ENCODE measurements at regions not wholly inside any gene's neighbourhood (a gene's known extent, or its start where the extent isn't known, plus 50 kb on each side); places are given as distances from the start of the nearest gene placed in this dataset.
"Not testable (repeated sequence)": the region's sequence is repeated elsewhere in the genome, so short reads cannot be mapped to it uniquely, and the experiment has no call there.

DNA sequence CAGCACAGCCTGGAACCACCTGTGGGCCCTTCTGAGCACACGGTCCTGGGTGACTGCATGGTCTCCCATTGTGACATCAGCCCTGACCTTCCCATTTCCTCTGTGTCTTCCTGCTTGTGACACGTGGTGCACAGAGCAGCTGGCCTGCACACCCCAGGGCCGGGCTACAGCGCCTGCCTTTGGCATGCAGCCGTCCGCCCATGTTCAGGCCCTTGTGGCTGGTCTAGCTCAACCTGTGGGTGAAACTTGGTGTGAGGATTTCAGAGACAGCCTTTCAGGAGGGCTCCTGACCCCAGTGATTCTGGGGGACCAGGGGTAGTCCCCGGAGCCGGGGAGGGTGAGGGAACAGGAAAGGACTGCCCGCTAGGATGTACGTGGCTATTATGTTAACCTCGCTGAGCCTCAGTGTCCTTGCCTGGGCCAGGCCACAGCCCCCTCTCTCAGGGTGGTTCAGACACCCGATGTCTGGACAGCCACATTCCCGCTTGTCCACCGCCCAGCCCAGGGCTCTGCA, 284.8 kb upstream of the HS6ST1 start:
- DNase-seq, result no peak
- no peaks in the 10 kb centered on the region for H3K9me3 ChIP-seq (ENCODE audit: control insufficient read depth, low read length)
- no peaks in the 10 kb centered on the region for H3K4me1 ChIP-seq (ENCODE audit: control insufficient read depth, insufficient read depth, low read length, poor library complexity, severe bottlenecking)
- H3K27me3 ChIP-seq (replicated peaks; ENCODE audit: control insufficient read depth, insufficient read depth, low read length, poor library complexity, severe bottlenecking), result no peaks in the 10 kb centered on the region
- H3K4me3 ChIP-seq (ENCODE audit: insufficient read depth, low read depth, low read length, poor library complexity, severe bottlenecking), result no peak overlapping the region
- no peaks in the 10 kb centered on the region for H3K36me3 ChIP-seq (ENCODE audit: control insufficient read depth, insufficient read depth, low read length)
- H3K27ac ChIP-seq (ENCODE audit: insufficient read depth, low read length, poor library complexity, severe bottlenecking), result no peak overlapping the region

DNA sequence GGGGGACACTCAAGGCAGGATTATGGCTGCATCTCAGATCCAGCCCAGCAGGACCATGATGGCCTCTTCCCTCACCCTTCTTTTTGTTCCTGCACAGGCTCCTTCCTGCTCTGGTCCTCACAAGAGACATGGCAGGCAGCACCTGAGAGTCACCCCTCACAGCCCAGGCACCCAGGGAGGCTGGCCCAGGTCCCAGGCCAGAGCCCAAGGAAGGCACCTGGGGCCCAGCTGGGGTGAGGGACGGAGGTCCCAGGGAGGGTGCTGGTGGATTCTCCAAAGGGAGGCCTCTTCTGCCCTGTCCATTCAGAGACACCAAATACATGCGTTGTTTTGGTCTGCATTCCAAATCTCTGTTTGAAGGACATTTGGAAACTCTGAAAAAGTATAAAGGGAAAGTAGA, 285.4 kb upstream of the HS6ST1 start:
- no peak for DNase-seq
- H3K4me1 ChIP-seq (ENCODE audit: control insufficient read depth, insufficient read depth, low read length, poor library complexity, severe bottlenecking), result no peaks in the 10 kb centered on the region
- H3K4me3 ChIP-seq (ENCODE audit: insufficient read depth, low read depth, low read length, poor library complexity, severe bottlenecking), result no peak overlapping the region
- H3K36me3 ChIP-seq (ENCODE audit: control insufficient read depth, insufficient read depth, low read length), result no peaks in the 10 kb centered on the region
- H3K27ac ChIP-seq (ENCODE audit: insufficient read depth, low read length, poor library complexity, severe bottlenecking), result no peak overlapping the region
- H3K27me3 ChIP-seq (replicated peaks; ENCODE audit: control insufficient read depth, insufficient read depth, low read length, poor library complexity, severe bottlenecking), result no peaks in the 10 kb centered on the region
- no peaks in the 10 kb centered on the region for H3K9me3 ChIP-seq (ENCODE audit: control insufficient read depth, low read length)

DNA sequence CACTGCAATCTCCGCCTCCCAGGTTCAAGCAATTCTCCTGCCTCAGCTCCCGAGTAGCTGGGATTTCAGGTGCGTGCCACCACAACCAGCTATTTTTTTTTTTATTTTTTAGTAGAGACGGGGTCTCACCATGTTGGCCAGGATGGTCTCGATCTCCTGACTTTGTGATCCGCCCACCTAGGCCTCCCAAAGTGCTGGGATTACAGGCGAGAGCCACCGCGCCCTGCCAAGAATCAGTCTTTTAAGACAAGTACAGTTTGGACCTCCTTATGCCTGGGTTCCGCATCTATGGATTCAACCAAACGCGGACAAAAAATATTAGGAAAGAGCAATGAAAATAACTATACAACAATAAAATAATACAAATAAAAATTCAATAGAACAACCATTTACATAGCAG, 285.9 kb upstream of the HS6ST1 start:
- not testable (repeated sequence) for H3K27ac ChIP-seq (ENCODE audit: insufficient read depth, low read length, poor library complexity, severe bottlenecking); H3K4me1 ChIP-seq (ENCODE audit: control insufficient read depth, insufficient read depth, low read length, poor library complexity, severe bottlenecking); H3K9me3 ChIP-seq (ENCODE audit: control insufficient read depth, low read length); H3K27me3 ChIP-seq (replicated peaks; ENCODE audit: control insufficient read depth, insufficient read depth, low read length, poor library complexity, severe bottlenecking); H3K4me3 ChIP-seq (ENCODE audit: insufficient read depth, low read depth, low read length, poor library complexity, severe bottlenecking); H3K36me3 ChIP-seq (ENCODE audit: control insufficient read depth, insufficient read depth, low read length); DNase-seq

DNA sequence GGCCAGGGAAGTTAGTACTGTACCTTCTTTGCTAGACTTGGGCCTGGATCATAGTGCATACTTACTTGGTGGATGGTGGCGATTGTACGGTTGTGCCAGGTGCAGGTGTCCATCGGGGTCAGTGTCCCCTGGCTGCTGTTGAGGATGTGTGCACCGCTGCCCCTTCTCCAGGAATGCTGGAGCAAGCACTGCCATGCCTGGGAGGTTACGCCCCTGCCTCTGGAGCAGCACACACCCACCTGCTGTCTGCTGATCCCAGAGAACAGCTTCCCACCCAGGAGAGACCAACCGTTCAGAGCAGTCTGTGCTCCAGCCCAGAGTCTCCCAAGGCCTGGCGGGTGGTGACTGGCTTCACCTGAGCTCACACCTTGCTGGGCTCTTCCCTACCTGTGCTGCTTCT, 286.8 kb upstream of the HS6ST1 start:
- H3K27me3 ChIP-seq (replicated peaks; ENCODE audit: control insufficient read depth, insufficient read depth, low read length, poor library complexity, severe bottlenecking), result no peaks in the 10 kb centered on the region

DNA sequence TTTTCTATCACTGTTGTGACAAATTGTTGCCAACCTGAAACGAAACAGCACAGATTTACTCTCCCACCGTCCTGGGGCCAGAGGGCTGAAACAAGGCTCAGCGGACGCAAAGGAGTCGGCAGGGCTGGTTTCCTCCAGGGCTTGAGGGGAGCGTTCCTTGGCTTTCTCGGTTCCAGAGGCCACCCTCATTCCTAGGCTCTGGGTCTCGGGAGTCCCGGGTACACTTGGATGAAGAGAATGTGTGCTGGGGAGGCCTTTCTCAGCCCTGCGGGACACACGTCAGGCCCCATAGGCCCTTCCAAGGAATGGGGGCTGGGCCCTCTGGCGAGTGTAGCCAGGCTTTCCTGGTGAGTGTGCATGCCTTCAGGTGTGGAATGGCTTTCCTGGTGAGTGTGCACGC, 287.3 kb upstream of the HS6ST1 start:
- Histone ChIP-seq H3K4me3 (ENCODE audit: insufficient read depth, low read depth, low read length, poor library complexity, severe bottlenecking) (no peak overlapping the region), H3K9me3 (ENCODE audit: control insufficient read depth, low read length) (no peaks in the 10 kb centered on the region), H3K36me3 (ENCODE audit: control insufficient read depth, insufficient read depth, low read length) (no peaks in the 10 kb centered on the region), H3K27ac (ENCODE audit: insufficient read depth, low read length, poor library complexity, severe bottlenecking) (no peak overlapping the region), H3K4me1 (ENCODE audit: control insufficient read depth, insufficient read depth, low read length, poor library complexity, severe bottlenecking) (no peaks in the 10 kb centered on the region), H3K27me3 (replicated peaks; ENCODE audit: control insufficient read depth, insufficient read depth, low read length, poor library complexity, severe bottlenecking) (no peaks in the 10 kb centered on the region)
- DNase-seq, result no peak

More for the DNA sequence above, 286.8 kb upstream of the HS6ST1 start:
- Histone ChIP-seq H3K27ac (ENCODE audit: insufficient read depth, low read length, poor library complexity, severe bottlenecking) (no peak overlapping the region), H3K36me3 (ENCODE audit: control insufficient read depth, insufficient read depth, low read length) (no peaks in the 10 kb centered on the region), H3K4me3 (ENCODE audit: insufficient read depth, low read depth, low read length, poor library complexity, severe bottlenecking) (no peak overlapping the region), H3K4me1 (ENCODE audit: control insufficient read depth, insufficient read depth, low read length, poor library complexity, severe bottlenecking) (no peaks in the 10 kb centered on the region), H3K9me3 (ENCODE audit: control insufficient read depth, low read length) (no peaks in the 10 kb centered on the region)
- no peak for DNase-seq

DNA sequence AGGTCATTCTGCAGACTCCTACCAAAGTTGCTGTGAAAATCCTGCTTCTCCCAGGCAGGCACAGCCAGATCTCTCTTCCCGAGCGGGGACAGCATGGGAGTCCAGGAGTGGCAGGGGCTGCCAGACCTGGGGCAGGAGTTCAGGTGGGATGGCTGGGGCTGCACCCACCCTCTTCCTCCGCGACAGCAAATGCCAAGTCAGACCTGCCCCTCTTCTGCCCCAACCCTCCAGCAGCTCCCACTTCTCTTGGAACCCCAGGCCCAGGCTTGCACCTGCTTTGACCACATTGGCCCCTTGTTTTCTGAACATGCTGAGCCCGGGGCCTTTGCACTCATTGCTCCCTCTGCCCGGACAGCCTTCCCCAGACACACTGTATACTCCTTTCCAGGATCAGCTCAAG, 288.2 kb upstream of the HS6ST1 start:
- Histone ChIP-seq H3K27me3 (replicated peaks; ENCODE audit: control insufficient read depth, insufficient read depth, low read length, poor library complexity, severe bottlenecking) (no peaks in the 10 kb centered on the region), H3K9me3 (ENCODE audit: control insufficient read depth, low read length) (no peaks in the 10 kb centered on the region), H3K36me3 (ENCODE audit: control insufficient read depth, insufficient read depth, low read length) (no peaks in the 10 kb centered on the region), H3K4me3 (ENCODE audit: insufficient read depth, low read depth, low read length, poor library complexity, severe bottlenecking) (no peak overlapping the region), H3K27ac (ENCODE audit: insufficient read depth, low read length, poor library complexity, severe bottlenecking) (no peak overlapping the region), H3K4me1 (ENCODE audit: control insufficient read depth, insufficient read depth, low read length, poor library complexity, severe bottlenecking) (no peaks in the 10 kb centered on the region)
- no peak for DNase-seq

DNA sequence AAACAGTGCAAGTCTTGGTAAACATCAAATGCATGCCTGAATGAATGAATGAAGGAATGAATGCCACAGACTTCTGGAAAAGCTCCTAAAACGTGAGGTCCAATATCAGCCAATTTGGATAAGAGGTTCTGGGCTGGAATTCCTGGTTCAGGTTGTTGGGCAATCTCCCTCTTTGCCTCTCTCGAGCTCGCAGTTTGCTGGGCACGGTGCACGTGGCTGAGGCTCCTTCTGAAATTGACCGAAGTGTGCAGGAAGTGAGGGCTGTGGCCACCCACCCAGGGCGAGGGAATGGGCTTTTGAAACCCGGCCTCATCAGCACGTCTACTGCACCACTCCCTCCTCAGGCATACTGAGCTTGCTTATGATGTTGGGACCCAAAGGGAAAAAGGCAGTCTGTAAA, 288.8 kb upstream of the HS6ST1 start:
- no peaks in the 10 kb centered on the region for H3K36me3 ChIP-seq (ENCODE audit: control insufficient read depth, insufficient read depth, low read length)

DNA sequence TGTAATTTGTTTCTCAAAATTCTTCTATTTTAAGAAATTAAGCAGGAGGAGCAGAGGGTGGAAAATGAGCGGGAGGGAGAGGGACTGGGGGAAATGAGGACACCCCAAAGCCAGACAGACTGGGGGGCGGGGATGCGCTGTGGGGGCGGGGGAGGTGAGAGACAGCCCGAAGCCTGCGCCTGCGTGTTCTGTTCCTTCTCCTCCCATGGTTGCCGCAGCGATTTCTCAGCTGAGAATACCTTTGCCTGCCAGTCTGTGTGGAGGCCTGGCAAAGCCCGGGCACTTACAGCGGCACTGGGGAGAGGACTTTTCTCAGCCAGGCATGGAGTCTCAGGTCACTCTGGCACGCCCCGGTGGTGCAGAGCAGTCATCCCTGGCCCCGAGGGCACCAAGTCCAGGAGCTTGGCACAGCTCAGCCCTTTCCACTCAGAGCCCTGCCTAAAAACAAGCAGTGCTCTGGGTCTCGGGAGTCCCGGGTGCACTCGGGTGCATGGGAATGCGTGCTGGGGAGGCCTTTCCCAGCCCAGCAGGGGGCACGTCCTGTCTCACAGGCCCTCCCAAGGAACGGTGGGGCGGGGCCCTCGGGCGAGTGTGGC, 289.3 kb upstream of the HS6ST1 start:
- Histone ChIP-seq H3K4me1 (ENCODE audit: control insufficient read depth, insufficient read depth, low read length, poor library complexity, severe bottlenecking) (no peaks in the 10 kb centered on the region), H3K27me3 (replicated peaks; ENCODE audit: control insufficient read depth, insufficient read depth, low read length, poor library complexity, severe bottlenecking) (no peaks in the 10 kb centered on the region), H3K36me3 (ENCODE audit: control insufficient read depth, insufficient read depth, low read length) (no peaks in the 10 kb centered on the region), H3K27ac (ENCODE audit: insufficient read depth, low read length, poor library complexity, severe bottlenecking) (no peak overlapping the region), H3K4me3 (ENCODE audit: insufficient read depth, low read depth, low read length, poor library complexity, severe bottlenecking) (no peak overlapping the region), H3K9me3 (ENCODE audit: control insufficient read depth, low read length) (no peaks in the 10 kb centered on the region)
- DNase-seq, result no peak

More for the DNA sequence above, 288.8 kb upstream of the HS6ST1 start:
- H3K9me3 ChIP-seq (ENCODE audit: control insufficient read depth, low read length), result no peaks in the 10 kb centered on the region
- no peaks in the 10 kb centered on the region for H3K4me1 ChIP-seq (ENCODE audit: control insufficient read depth, insufficient read depth, low read length, poor library complexity, severe bottlenecking)
- H3K4me3 ChIP-seq (ENCODE audit: insufficient read depth, low read depth, low read length, poor library complexity, severe bottlenecking), result no peak overlapping the region
- no peaks in the 10 kb centered on the region for H3K27me3 ChIP-seq (replicated peaks; ENCODE audit: control insufficient read depth, insufficient read depth, low read length, poor library complexity, severe bottlenecking)
- H3K27ac ChIP-seq (ENCODE audit: insufficient read depth, low read length, poor library complexity, severe bottlenecking), result no peak overlapping the region
- no peak for DNase-seq

DNA sequence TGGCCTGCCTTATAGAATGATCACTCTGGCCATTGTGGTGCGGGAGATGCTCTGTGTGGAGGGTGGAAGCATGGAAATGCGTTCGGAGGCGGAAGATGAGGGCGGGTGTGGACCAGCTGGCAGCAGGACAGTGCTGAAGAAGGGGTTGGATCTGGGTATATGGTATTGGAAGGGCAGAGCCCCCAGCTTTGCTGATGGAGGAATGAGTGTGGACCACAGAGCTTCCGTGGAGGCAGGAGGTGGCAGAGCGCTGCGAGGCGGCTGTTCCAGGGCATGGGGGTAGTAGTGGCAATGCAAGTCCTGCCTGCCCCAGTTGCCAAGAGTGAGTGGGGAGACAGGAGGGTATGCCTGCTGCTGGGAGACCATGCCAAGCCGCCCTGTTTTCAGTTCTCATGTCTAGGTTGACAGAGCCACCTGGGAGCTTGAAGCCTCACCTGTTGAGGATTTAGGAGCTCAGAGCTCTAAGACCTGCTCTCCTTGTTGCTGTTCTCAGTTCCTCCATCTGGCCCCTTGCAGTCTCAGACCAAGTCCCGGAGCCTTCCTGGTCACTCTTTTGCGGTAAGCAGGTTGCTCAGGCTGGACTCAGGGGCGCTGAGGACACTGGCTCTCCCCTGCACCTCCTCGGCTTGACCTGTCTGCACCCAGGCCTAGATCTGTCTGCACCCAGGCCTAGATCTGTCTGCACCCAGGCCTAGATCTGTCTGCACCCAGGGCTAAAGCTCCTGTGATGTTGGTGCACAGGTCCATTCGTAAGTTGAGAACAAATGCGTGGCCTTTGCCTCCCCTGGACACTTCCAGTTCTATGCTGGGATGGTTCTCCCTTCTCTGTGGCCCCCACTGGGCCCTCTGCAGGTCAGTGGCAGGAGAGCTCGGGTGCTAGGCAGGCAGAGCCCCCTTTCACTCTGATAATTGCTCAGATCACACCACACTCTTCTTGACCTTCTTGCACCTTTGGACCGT, 290.5 kb upstream of the HS6ST1 start:
- no peak overlapping the region for H3K27ac ChIP-seq (ENCODE audit: insufficient read depth, low read length, poor library complexity, severe bottlenecking)
- no peaks in the 10 kb centered on the region for H3K9me3 ChIP-seq (ENCODE audit: control insufficient read depth, low read length)
- no peaks in the 10 kb centered on the region for H3K4me1 ChIP-seq (ENCODE audit: control insufficient read depth, insufficient read depth, low read length, poor library complexity, severe bottlenecking)
- no peak for DNase-seq
- H3K36me3 ChIP-seq (ENCODE audit: control insufficient read depth, insufficient read depth, low read length), result no peaks in the 10 kb centered on the region
- H3K4me3 ChIP-seq (ENCODE audit: insufficient read depth, low read depth, low read length, poor library complexity, severe bottlenecking), result no peak overlapping the region
- H3K27me3 ChIP-seq (replicated peaks; ENCODE audit: control insufficient read depth, insufficient read depth, low read length, poor library complexity, severe bottlenecking), result no peaks in the 10 kb centered on the region

DNA sequence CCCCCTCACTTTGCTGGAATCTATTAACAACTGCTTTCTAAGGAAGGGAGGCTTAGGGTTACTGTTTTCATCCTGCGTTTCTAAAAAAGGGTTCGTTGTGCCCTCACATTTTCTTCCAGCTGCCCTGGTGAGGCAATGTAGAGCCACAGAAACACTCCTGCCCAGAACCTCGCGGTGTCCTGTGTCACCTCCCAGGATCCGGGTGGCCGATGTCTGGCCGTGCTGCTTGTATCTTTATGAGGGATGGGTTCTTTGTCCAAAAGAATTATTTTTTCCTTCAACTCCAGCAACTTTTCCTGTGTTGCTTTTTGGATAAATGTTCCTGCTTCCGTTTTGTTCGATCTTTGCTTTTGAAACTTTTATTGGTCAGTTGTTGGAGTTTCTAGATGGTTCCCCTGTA, 291.8 kb upstream of the HS6ST1 start:
- Histone ChIP-seq H3K27ac (ENCODE audit: insufficient read depth, low read length, poor library complexity, severe bottlenecking) (no peak overlapping the region), H3K36me3 (ENCODE audit: control insufficient read depth, insufficient read depth, low read length) (no peaks in the 10 kb centered on the region), H3K27me3 (replicated peaks; ENCODE audit: control insufficient read depth, insufficient read depth, low read length, poor library complexity, severe bottlenecking) (no peaks in the 10 kb centered on the region), H3K4me1 (ENCODE audit: control insufficient read depth, insufficient read depth, low read length, poor library complexity, severe bottlenecking) (no peaks in the 10 kb centered on the region), H3K9me3 (ENCODE audit: control insufficient read depth, low read length) (no peaks in the 10 kb centered on the region), H3K4me3 (ENCODE audit: insufficient read depth, low read depth, low read length, poor library complexity, severe bottlenecking) (no peak overlapping the region)
- no peak for DNase-seq
